GM12878 (cell line): ENCODE measurements at regions not wholly inside any gene's neighbourhood (a gene's known extent, or its start where the extent isn't known, plus 50 kb on each side); places are given as distances from the start of the nearest gene placed in this dataset.

ENCODE experiments used
- ATAC-seq: fragments of 200-7000 bp; cut with Tn5 transposase; 3 replicates; pipeline ENCODE4 v1.9.1; 2020; ENCODE audit warnings: mild to moderate bottlenecking, moderate library complexity
- BruUV-seq: library from RNA; stranded (reverse); fragments of 400-500 nt; replicated peaks from 2 replicates; lab custom pipeline; 2021; lab: Mats Ljungman, UMichigan
- CTCF ChIA-PET: fragments of 300-600 bp; sonication (Branson Sonifier 250); formaldehyde crosslinking; extraction: SDS; loops from one replicate; lab custom pipeline; 2021; ENCODE audit warnings: inconsistent platforms; lab: Yijun Ruan, JAX
- POLR2A ChIA-PET: fragments of 350-600 bp; formaldehyde crosslinking; extraction: SDS; loops from one replicate; lab custom pipeline; 2021; ENCODE audit warnings: inconsistent platforms; lab: Charles Lee
- RAD21 ChIA-PET: fragments of 300-600 bp; sonication (Branson Sonifier 250); formaldehyde crosslinking; loops from one replicate; lab custom pipeline; 2023; ENCODE audit warnings: antibody characterized with exemption; ENCODE audit not compliant: unreplicated experiment; lab: Charles Lee
- SMC1A ChIA-PET: fragments of 300-600 bp; sonication (Branson Sonifier 250); formaldehyde crosslinking; loops from one replicate; lab custom pipeline; 2023; ENCODE audit not compliant: unreplicated experiment, uncharacterized antibody; lab: Charles Lee
- DNase-seq: peaks from one replicate; pipeline ENCODE4 v3.0.0-alpha.2; 2011; ENCODE audit warnings: low read depth, low spot score
- FAIRE-seq: peaks from 3 replicates; lab custom pipeline; 2011; peaks lifted over from hg19 to GRCh38; lab: Jason Lieb, UNC
- H2AFZ ChIP-seq: 2 replicates; pipeline ENCODE4 v1.6.0; 2011; ENCODE audit warnings: low read depth, low read length, control low read depth; ENCODE audit not compliant: control insufficient read depth
- H3K27ac ChIP-seq: 2 replicates; pipeline ENCODE4 v1.5.1; 2011; ENCODE audit warnings: control low read depth; ENCODE audit not compliant: control insufficient read depth, insufficient read depth
- H3K27me3 ChIP-seq, 2 experiments: replicated peaks in 1 of 2; 2 replicates each; pipeline versions ENCODE4 v1.6.0 to v1.6.1; 2011; ENCODE audit warnings: low read length in 1 of 2; ENCODE audit not compliant: control insufficient read depth in 2 of 2, insufficient read depth in 2 of 2
- H3K36me3 ChIP-seq, 2 experiments: 2 replicates each; pipeline ENCODE4 v1.5.1; 2011; ENCODE audit warnings: low read length in 1 of 2; ENCODE audit not compliant: control insufficient read depth in 2 of 2, insufficient read depth in 2 of 2
- H3K4me1 ChIP-seq: 2 replicates; pipeline ENCODE4 v1.6.1; 2011; ENCODE audit warnings: mild to moderate bottlenecking, low read length, moderate library complexity, mixed read lengths; ENCODE audit not compliant: control insufficient read depth, insufficient read depth
- H3K4me2 ChIP-seq: 2 replicates; pipeline ENCODE4 v1.6.0; 2011; ENCODE audit warnings: control low read depth; ENCODE audit not compliant: control insufficient read depth, insufficient read depth
- H3K4me3 ChIP-seq: fragments of 200-600 bp; sonication (generic); 2 replicates; pipeline ENCODE4 v1.5.1; 2016
- H3K79me2 ChIP-seq: 2 replicates; pipeline ENCODE4 v1.6.0; 2011; ENCODE audit warnings: low read length; ENCODE audit not compliant: control insufficient read depth, insufficient read depth
- H3K9ac ChIP-seq: 2 replicates; pipeline ENCODE4 v1.8.0; 2011; ENCODE audit warnings: low read length, control low read depth, mixed read lengths; ENCODE audit not compliant: control insufficient read depth, insufficient read depth
- H3K9me3 ChIP-seq: replicated peaks from 3 replicates; pipeline ENCODE4 v1.5.1; 2011; ENCODE audit warnings: mild to moderate bottlenecking, low read length; ENCODE audit not compliant: control insufficient read depth, insufficient read depth
- H4K20me1 ChIP-seq: 2 replicates; pipeline ENCODE4 v1.6.0; 2011; ENCODE audit not compliant: control insufficient read depth, insufficient read depth
- CREB1 ChIP-seq: IDR thresholded peaks from 2 replicates; pipeline ENCODE4 v1.6.1; 2012; ENCODE audit warnings: low read depth, mild to moderate bottlenecking, inconsistent platforms
- EED ChIP-seq: sonication (generic); IDR thresholded peaks from 2 replicates; pipeline ENCODE4 v1.6.1; 2016; ENCODE audit warnings: antibody characterized with exemption, low read depth
- FOXM1 ChIP-seq: IDR thresholded peaks from 2 replicates; pipeline ENCODE4 v1.6.1; 2012; ENCODE audit warnings: low read depth, mild to moderate bottlenecking, inconsistent platforms, low read length, moderate library complexity
- GABPA ChIP-seq: IDR thresholded peaks from 2 replicates; pipeline ENCODE4 v1.6.1; 2014; ENCODE audit warnings: antibody characterized with exemption, low read depth, mild to moderate bottlenecking, inconsistent platforms
- IKZF1 ChIP-seq: fragments of 450-650 bp; conservative IDR thresholded peaks from 2 replicates; pipeline ENCODE4 v1.6.1; 2017; ENCODE audit warnings: antibody characterized with exemption, mild to moderate bottlenecking
- IKZF2 ChIP-seq, 2 experiments: fragments of 450-650 bp; IDR thresholded peaks; 2 replicates each; pipeline ENCODE4 v1.6.1; 2017; ENCODE audit warnings: mild to moderate bottlenecking in 2 of 2, moderate library complexity in 2 of 2
- IRF4 ChIP-seq: IDR thresholded peaks from 2 replicates; pipeline ENCODE4 v1.6.1; 2011; ENCODE audit warnings: low read depth, low read length
- JUNB ChIP-seq: IDR thresholded peaks from 2 replicates; pipeline ENCODE4 v1.6.1; 2016; ENCODE audit warnings: antibody characterized with exemption, mild to moderate bottlenecking
- MTA2 ChIP-seq: fragments of 450-650 bp; IDR thresholded peaks from 2 replicates; pipeline ENCODE4 v1.6.1; 2016; ENCODE audit warnings: low read depth, mild to moderate bottlenecking, moderate library complexity
- NFIC ChIP-seq: IDR thresholded peaks from 2 replicates; pipeline ENCODE4 v1.6.1; 2012; ENCODE audit warnings: low read depth, mild to moderate bottlenecking, inconsistent platforms, low read length, moderate library complexity
- NR2C2 ChIP-seq: IDR thresholded peaks from 2 replicates; pipeline ENCODE4 v1.6.1; 2011; ENCODE audit warnings: borderline replicate concordance, low read depth; ENCODE audit not compliant: control insufficient read depth, insufficient read length
- RUNX3 ChIP-seq: IDR thresholded peaks from 2 replicates; pipeline ENCODE4 v1.6.1; 2012; ENCODE audit warnings: low read length, inconsistent platforms
- STAT3 ChIP-seq: IDR thresholded peaks from 2 replicates; pipeline ENCODE4 v1.6.1; 2011; ENCODE audit warnings: low read depth, low read length, improper control_type of control experiment
- TCF3 ChIP-seq: IDR thresholded peaks from 2 replicates; pipeline ENCODE4 v1.6.1; 2012; ENCODE audit warnings: low read depth, mild to moderate bottlenecking, low read length, borderline replicate concordance; ENCODE audit not compliant: insufficient read depth
- TCF7 ChIP-seq: IDR thresholded peaks from 2 replicates; pipeline ENCODE4 v1.6.1; 2014; ENCODE audit warnings: antibody characterized with exemption, borderline replicate concordance
- ZBED1 ChIP-seq: IDR thresholded peaks from 2 replicates; pipeline ENCODE4 v1.6.1; 2016; ENCODE audit warnings: borderline replicate concordance
- WGBS: methylation state at CpG from one replicate; pipeline ENCODE4 v1.1.6; 2016; ENCODE audit warnings: low lambda C conversion rate; ENCODE audit not compliant: insufficient replicate concordance, insufficient coverage; ENCODE audit errors: missing lambda C conversion rate; 5-methylcytosine and 5-hydroxymethylcytosine counted together
- in situ Hi-C: fragments of 300-500 bp; cut with MboI; formaldehyde crosslinking; loops from 9 replicates; pipeline ENCODE4 v1.14.3; 2018; ENCODE audit warnings: mixed read lengths
- intact Hi-C: fragments of 100-400 bp; cut with micrococcal nuclease; formaldehyde crosslinking; loops from one replicate; pipeline ENCODE4 v1.14.2; 2022; ENCODE audit not compliant: unreplicated experiment
- TF ChIP-seq, protein P1 (sequence below): fragments of 450-650 bp; IDR thresholded peaks from 2 replicates; pipeline ENCODE4 v1.6.1; 2018; ENCODE audit warnings: borderline replicate concordance, mild to moderate bottlenecking; ENCODE audit not compliant: partially characterized antibody
- TF ChIP-seq, protein P2 (sequence below): IDR thresholded peaks from 2 replicates; pipeline ENCODE4 v1.6.1; 2011; ENCODE audit warnings: borderline replicate concordance, low read depth, mild to moderate bottlenecking, moderate library complexity, mixed read lengths, low read length; ENCODE audit not compliant: insufficient read depth; ENCODE audit errors: extremely low read length
- TF ChIP-seq, protein P3 (sequence below): fragments of 450-650 bp; IDR thresholded peaks from 2 replicates; pipeline ENCODE4 v1.6.1; 2017; ENCODE audit warnings: antibody characterized with exemption, mild to moderate bottlenecking, moderate library complexity

DNA sequence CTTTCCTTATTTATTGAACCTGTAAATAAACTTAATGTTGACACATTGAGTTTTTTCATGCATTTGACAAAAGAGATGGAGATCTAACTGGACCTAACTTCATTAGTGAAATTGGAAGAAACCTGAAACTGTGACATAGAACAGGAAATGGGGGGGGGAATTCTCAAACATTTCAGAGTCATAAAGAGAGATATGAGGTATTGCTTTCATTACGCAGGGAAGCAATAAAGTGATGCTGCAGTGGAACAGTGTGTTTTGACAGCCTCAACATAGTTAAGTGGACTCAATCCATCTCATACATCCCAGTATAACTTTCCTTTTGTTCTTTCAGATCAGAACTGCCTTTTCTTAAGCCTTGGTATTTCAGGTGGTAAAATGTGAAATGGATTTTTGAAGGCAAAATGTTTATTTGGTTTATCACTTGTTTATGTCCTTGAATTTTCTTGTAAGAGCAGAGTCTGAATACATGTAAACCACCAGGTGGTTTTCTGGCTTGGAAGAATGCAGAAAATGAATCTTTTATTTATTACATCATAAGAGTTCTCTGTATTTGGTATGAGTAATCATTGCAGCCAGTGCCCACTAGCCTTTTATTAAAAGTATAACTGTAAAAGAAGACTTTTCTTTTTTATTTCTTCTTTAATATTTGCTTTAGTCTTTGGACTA, 132.5 kb downstream of the ZNF326 start:
- Histone ChIP-seq H3K36me3 (no peaks in the 10 kb centered on the region), H3K4me1 (no peaks in the 10 kb centered on the region), H3K4me2 (no peak overlapping the region), H3K9ac (no peak overlapping the region), H3K27ac (no peak overlapping the region), H3K79me2 (no peaks in the 10 kb centered on the region), H3K4me3 (no peak overlapping the region), H2AFZ (no peak overlapping the region), H3K9me3 (no peaks in the 10 kb centered on the region), H3K27me3 (no peaks in the 10 kb centered on the region; a peak in 1 of 4 replicates), H4K20me1 (no peaks in the 10 kb centered on the region)
- SMC1A ChIA-PET, result interaction anchor here (1.1 to 1.2 kb wide), 2 partner anchors 338 to 1151 kb away, joined by 3 read pairs; no protein-coding TSS in a partner anchor
- ATAC-seq, result peak; percentile 89
- RAD21 ChIA-PET, result interaction anchor here (1.1 kb wide), 1 partner anchor 1038 kb away, joined by 3 read pairs; no protein-coding TSS in a partner anchor
- WGBS, result 0% methylated on average over 1 of the region's 1 CpG
- DNase-seq, result peak; percentile 9
- in situ Hi-C loops (no loop called here), intact Hi-C loops (loop anchor here (10.0 kb wide), 1 partner anchor 447 kb away; no protein-coding TSS in a partner anchor)
- no peak for FAIRE-seq
- no TSS peak for BruUV-seq
- CTCF ChIA-PET, result interaction anchor here (0.7 to 2.5 kb wide), 6 partner anchors 9 to 451 kb away, joined by 3 to 8 read pairs (median 4); no protein-coding TSS in a partner anchor
- POLR2A ChIA-PET, result no interaction called here
- peak; percentile 94 for TF ChIP-seq CREB1
- peak; percentile 91; the same call in 1 of the 2 replicates for TF ChIP-seq NFIC
- TF ChIP-seq STAT3, result no peak
- TF ChIP-seq ZBED1, result peak; percentile 52; the same call in 1 of the 2 replicates
- TF ChIP-seq JUNB, result peak; percentile 97
- peak; percentile 75 for TF ChIP-seq EED
- no peak for TF ChIP-seq NR2C2
- peak; percentile 42; the same call in 1 of the 2 replicates for TF ChIP-seq IKZF1
- TF ChIP-seq IRF4, result peak; percentile 77; the same call in 1 of the 2 replicates
- TF ChIP-seq, protein P1, sequence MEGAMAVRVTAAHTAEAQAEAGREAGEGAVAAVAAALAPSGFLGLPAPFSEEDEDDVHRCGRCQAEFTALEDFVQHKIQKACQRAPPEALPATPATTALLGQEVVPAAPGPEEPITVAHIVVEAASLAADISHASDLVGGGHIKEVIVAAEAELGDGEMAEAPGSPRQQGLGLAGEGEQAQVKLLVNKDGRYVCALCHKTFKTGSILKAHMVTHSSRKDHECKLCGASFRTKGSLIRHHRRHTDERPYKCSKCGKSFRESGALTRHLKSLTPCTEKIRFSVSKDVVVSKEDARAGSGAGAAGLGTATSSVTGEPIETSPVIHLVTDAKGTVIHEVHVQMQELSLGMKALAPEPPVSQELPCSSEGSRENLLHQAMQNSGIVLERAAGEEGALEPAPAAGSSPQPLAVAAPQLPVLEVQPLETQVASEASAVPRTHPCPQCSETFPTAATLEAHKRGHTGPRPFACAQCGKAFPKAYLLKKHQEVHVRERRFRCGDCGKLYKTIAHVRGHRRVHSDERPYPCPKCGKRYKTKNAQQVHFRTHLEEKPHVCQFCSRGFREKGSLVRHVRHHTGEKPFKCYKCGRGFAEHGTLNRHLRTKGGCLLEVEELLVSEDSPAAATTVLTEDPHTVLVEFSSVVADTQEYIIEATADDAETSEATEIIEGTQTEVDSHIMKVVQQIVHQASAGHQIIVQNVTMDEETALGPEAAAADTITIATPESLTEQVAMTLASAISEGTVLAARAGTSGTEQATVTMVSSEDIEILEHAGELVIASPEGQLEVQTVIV, result no peak
- TF ChIP-seq, protein P2, sequence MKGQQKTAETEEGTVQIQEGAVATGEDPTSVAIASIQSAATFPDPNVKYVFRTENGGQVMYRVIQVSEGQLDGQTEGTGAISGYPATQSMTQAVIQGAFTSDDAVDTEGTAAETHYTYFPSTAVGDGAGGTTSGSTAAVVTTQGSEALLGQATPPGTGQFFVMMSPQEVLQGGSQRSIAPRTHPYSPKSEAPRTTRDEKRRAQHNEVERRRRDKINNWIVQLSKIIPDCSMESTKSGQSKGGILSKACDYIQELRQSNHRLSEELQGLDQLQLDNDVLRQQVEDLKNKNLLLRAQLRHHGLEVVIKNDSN, result no peak
- TF ChIP-seq TCF7, result no peak; the same call in 1 of the 2 replicates
- TF ChIP-seq IKZF2 (IDR thresholded peaks at IDR 0.05), result peak; percentile 33 to 70; a peak in 3 of 4 replicates
- peak; percentile 61; the same call in 1 of the 2 replicates for TF ChIP-seq RUNX3
- TF ChIP-seq, protein P3, sequence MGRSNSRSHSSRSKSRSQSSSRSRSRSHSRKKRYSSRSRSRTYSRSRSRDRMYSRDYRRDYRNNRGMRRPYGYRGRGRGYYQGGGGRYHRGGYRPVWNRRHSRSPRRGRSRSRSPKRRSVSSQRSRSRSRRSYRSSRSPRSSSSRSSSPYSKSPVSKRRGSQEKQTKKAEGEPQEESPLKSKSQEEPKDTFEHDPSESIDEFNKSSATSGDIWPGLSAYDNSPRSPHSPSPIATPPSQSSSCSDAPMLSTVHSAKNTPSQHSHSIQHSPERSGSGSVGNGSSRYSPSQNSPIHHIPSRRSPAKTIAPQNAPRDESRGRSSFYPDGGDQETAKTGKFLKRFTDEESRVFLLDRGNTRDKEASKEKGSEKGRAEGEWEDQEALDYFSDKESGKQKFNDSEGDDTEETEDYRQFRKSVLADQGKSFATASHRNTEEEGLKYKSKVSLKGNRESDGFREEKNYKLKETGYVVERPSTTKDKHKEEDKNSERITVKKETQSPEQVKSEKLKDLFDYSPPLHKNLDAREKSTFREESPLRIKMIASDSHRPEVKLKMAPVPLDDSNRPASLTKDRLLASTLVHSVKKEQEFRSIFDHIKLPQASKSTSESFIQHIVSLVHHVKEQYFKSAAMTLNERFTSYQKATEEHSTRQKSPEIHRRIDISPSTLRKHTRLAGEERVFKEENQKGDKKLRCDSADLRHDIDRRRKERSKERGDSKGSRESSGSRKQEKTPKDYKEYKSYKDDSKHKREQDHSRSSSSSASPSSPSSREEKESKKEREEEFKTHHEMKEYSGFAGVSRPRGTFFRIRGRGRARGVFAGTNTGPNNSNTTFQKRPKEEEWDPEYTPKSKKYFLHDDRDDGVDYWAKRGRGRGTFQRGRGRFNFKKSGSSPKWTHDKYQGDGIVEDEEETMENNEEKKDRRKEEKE, result no peak
- TF ChIP-seq TCF3, result no peak
- peak; percentile 73; the same call in 1 of the 2 replicates for TF ChIP-seq FOXM1
- peak; percentile 78 for TF ChIP-seq MTA2
- peak; percentile 59; the same call in 1 of the 2 replicates for TF ChIP-seq GABPA
